ENCODE measurements at regions not wholly inside any gene's neighbourhood (a gene's known extent, or its start where the extent isn't known, plus 50 kb on each side); places are given as distances from the start of the nearest gene placed in this dataset.
"Not testable (repeated sequence)": the region's sequence is repeated elsewhere in the genome, so short reads cannot be mapped to it uniquely, and the experiment has no call there.

- DNase-seq (ENCODE audit: low read depth in 2 of 2) = not testable (repeated sequence)
Observed at GRCh38 chr18:9050628-9051284, 51.7 kb upstream of the NDUFV2 start.

Measured in fibroblast of skin of left quadriceps (primary cell).